NT2/D1 (cell line): ENCODE measurements at regions not wholly inside any gene's neighbourhood (a gene's known extent, or its start where the extent isn't known, plus 50 kb on each side); places are given as distances from the start of the nearest gene placed in this dataset.

Experiments
- DNase-seq: peaks from one replicate; pipeline ENCODE4 v3.0.0-alpha.2; 2011; ENCODE audit warnings: low read depth, low spot score
- H3K27me3 ChIP-seq: 2 replicates; pipeline ENCODE4 v1.6.0; 2011; ENCODE audit warnings: mild to moderate bottlenecking; ENCODE audit not compliant: insufficient read length, insufficient read depth
- H3K36me3 ChIP-seq: 2 replicates; pipeline ENCODE4 v1.6.1; 2011; ENCODE audit warnings: mild to moderate bottlenecking, low read length, mixed read lengths; ENCODE audit not compliant: insufficient read depth, insufficient read length
- H3K4me1 ChIP-seq: 2 replicates; pipeline ENCODE4 v1.5.1; 2011; ENCODE audit not compliant: insufficient read depth, insufficient read length
- H3K4me3 ChIP-seq: 2 replicates; pipeline ENCODE4 v1.5.1; 2011; ENCODE audit warnings: low read depth; ENCODE audit not compliant: insufficient read length
- H3K9ac ChIP-seq: 2 replicates; pipeline ENCODE4 v1.6.0; 2011; ENCODE audit warnings: low read depth; ENCODE audit not compliant: insufficient read length
- H3K9me3 ChIP-seq: 2 replicates; pipeline ENCODE4 v1.5.1; 2011; ENCODE audit warnings: mild to moderate bottlenecking, low read length; ENCODE audit not compliant: insufficient read depth
- SUZ12 ChIP-seq: IDR thresholded peaks from 2 replicates; pipeline ENCODE4 v1.6.1; 2011; ENCODE audit not compliant: insufficient read length, insufficient read depth; ENCODE audit errors: extremely low read depth
- YY1 ChIP-seq: IDR thresholded peaks from 2 replicates; pipeline ENCODE4 v1.6.1; 2011; ENCODE audit not compliant: insufficient read length, insufficient read depth
- ZNF274 ChIP-seq: IDR thresholded peaks from 2 replicates; pipeline ENCODE4 v1.6.1; 2011; ENCODE audit warnings: mild to moderate bottlenecking, low read depth, low read length

DNA sequence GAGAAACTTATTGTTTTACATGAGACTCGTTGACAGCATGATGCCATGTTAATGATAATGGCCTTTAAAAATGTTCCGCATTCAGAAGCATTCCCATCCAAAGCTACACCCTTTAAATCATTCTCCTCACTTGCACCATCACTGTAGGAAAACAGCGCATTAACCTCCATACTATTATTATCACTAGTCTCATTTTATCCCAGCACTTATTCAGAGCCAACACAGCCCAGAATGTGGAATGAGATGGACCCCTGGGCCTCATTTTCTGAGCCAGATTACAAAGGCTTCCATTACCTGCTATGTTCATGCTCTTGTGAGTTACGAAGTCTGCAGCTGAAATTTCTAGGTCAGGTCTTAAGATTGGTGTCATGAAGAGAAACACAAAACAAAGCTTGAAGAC is 159.4 kb downstream of the HS3ST3A1 start:
- Histone ChIP-seq H3K27me3 (no peaks in the 10 kb centered on the region), H3K9ac (no peak overlapping the region), H3K36me3 (no peaks in the 10 kb centered on the region), H3K9me3 (no peaks in the 10 kb centered on the region), H3K4me3 (no peak overlapping the region), H3K4me1 (no peaks in the 10 kb centered on the region)
- TF ChIP-seq ZNF274 (no peak), SUZ12 (no peak), YY1 (no peak)
- DNase-seq: no peak

DNA sequence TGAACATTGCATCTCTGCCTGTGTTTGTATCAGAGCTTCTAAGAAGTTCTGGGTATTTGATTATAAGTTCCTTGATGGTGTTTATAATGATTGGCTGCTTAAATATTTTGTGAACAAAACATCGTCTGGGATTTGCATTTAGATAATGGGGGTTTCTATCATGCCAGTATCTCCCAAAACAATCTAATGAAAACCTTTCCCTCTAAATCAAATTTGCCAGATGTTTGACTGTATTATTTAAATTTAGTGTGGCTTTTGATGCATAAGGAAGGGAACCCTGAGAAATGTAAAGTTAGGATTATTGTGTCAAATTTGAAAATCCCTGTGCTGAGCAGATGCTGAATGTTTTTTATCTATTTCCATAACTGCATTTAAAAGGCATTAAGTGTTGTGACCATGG is 159.9 kb downstream of the HS3ST3A1 start:
- no peaks in the 10 kb centered on the region for H3K36me3 ChIP-seq
- no peaks in the 10 kb centered on the region for H3K9me3 ChIP-seq
- H3K27me3 ChIP-seq: no peaks in the 10 kb centered on the region
- H3K4me3 ChIP-seq: no peak overlapping the region
- TF ChIP-seq SUZ12 (no peak), YY1 (no peak), ZNF274 (no peak)
- no peak for DNase-seq
- H3K9ac ChIP-seq: no peak overlapping the region
- H3K4me1 ChIP-seq: no peaks in the 10 kb centered on the region

DNA sequence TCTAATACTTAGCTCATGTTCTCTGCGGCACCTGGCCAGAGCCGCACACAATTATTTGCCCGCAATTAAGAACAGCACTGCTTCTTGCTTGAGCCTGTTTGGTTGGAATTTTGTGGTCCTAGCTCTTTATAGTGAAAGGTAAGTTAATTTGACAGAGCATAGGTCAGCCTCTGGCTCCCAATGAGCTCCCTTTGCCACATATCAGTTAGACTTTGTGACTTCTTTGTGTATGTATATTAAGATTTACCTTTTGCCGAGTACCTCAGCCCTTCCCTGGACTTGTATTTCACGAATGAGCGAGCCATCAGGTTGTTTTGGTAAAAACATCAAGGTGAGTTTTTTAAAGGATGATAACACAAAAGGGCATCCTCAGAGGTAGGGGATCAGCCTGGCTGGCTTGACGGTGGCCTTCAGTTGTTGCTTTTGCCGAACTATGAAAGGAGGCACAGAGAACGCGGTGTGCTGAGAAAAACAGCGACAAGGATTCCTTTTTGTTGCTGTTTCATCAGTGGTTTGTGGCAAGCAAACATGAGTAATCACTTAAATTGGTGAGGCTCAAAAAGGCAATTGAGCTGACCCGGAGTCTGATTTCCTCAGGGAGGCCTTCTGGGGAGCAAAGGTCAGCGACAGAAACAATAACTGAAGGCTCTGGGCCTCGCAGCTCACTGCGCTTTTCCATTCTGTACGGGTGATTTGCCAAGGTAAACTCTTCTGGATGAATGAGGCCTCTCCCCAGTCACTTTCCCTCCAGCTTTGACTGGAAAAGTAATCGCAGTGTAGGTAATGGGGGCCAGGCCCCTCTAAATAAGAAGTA is 163.6 kb downstream of the HS3ST3A1 start:
- TF ChIP-seq SUZ12 (no peak), ZNF274 (no peak), YY1 (no peak)
- no peaks in the 10 kb centered on the region for H3K9me3 ChIP-seq
- H3K4me3 ChIP-seq: no peak overlapping the region
- H3K36me3 ChIP-seq: no peaks in the 10 kb centered on the region
- DNase-seq: no peak
- H3K4me1 ChIP-seq: no peaks in the 10 kb centered on the region
- no peaks in the 10 kb centered on the region for H3K27me3 ChIP-seq
- no peak overlapping the region for H3K9ac ChIP-seq

DNA sequence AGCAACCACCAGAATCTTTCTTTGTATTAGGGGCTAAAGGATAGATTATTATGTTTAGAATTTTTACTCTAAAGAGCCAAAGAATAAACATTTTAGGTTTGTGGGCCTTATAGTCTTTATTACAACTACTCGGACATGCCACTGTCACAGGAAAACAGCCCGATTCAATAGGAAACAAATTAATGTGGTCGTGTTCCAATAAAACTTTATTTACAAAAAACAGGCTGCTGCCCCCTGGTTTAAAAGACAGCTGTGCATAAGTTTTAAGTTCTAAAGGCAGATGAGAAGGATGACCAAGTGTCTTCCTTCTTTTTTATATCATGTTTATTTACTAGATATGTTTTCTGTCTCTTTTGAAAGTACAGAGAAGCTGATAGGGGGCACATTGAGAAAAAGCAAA is 166.5 kb downstream of the HS3ST3A1 start:
- Histone ChIP-seq H3K4me1 (no peaks in the 10 kb centered on the region), H3K9me3 (no peaks in the 10 kb centered on the region), H3K36me3 (no peaks in the 10 kb centered on the region), H3K27me3 (no peaks in the 10 kb centered on the region), H3K9ac (no peak overlapping the region), H3K4me3 (no peak overlapping the region)
- DNase-seq: no peak
- TF ChIP-seq ZNF274 (no peak), YY1 (no peak), SUZ12 (no peak)

DNA sequence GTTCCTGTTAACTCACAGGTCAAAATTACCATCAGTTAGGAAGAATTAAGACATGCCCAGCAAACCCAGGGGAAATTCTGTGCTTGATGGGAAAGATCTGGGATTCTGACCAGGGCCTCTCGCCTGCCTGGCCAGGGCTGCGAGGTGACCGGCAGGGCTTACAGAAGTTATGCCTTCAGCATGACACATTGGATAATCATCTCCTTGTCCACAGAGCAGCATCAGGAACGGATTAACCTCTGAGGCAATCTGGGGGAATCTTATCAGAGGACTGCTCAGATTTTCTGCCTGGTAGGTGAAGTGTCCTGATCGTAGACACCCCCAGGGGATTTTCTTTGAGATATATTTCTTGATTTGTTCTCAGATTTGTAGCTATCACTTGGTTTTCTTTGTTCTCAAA is 172.5 kb downstream of the HS3ST3A1 start:
- TF ChIP-seq SUZ12: no peak
- TF ChIP-seq ZNF274: no peak
- no peak for TF ChIP-seq YY1
- H3K9me3 ChIP-seq: no peaks in the 10 kb centered on the region
- no peak for DNase-seq

DNA sequence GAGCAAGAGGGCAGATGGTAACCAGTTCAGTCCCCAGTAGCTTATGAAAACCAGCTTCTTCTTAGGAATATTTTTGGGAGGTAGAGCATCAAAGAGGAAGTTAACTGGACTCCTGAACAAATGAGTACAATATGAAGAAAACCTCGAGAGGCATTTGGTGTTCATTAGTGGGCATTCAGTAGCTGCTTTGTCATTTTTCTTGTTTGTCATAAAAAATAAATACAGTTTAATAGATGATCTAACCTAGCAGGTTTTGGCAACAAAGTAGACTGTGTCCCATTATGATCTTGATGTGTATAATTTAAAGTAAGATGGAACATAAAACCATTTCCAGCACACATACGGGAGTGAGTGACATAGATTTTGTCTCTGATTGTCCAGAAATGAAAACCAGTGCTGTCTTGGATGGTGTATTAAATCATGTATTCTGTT is 173.1 kb downstream of the HS3ST3A1 start:
- H3K4me1 ChIP-seq: no peaks in the 10 kb centered on the region
- DNase-seq: no peak
- no peaks in the 10 kb centered on the region for H3K27me3 ChIP-seq
- H3K4me3 ChIP-seq: no peak overlapping the region
- no peak for TF ChIP-seq SUZ12
- no peak for TF ChIP-seq ZNF274
- TF ChIP-seq YY1: no peak
- no peaks in the 10 kb centered on the region for H3K9me3 ChIP-seq
- no peak overlapping the region for H3K9ac ChIP-seq
- H3K36me3 ChIP-seq: no peaks in the 10 kb centered on the region

More for the DNA sequence above, 172.5 kb downstream of the HS3ST3A1 start:
- no peaks in the 10 kb centered on the region for H3K4me1 ChIP-seq
- no peaks in the 10 kb centered on the region for H3K27me3 ChIP-seq
- no peak overlapping the region for H3K9ac ChIP-seq
- H3K36me3 ChIP-seq: no peaks in the 10 kb centered on the region
- H3K4me3 ChIP-seq: no peak overlapping the region

DNA sequence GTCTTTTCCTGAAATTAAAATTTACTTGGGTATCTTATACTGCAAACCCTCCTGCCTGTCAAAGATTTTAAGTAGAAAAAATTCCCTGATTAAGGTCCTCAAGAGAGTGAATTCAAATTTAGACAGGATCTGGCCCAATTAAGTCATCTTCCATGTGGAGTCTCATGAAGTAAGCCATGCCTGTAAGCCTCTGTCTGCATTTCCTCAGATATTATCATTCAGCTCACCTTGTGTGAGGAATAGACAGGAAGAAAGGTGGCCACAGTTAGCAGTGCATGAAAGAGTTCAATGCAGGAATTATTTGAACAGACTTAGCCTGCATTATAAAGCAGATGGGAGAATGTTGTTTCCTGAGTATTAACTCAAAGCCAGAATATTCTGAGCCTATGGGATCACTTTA is 174.7 kb downstream of the HS3ST3A1 start:
- H3K9me3 ChIP-seq: no peaks in the 10 kb centered on the region
- H3K4me3 ChIP-seq: no peak overlapping the region
- H3K9ac ChIP-seq: no peak overlapping the region
- H3K4me1 ChIP-seq: no peaks in the 10 kb centered on the region
- no peak for TF ChIP-seq SUZ12
- DNase-seq: no peak
- no peaks in the 10 kb centered on the region for H3K27me3 ChIP-seq
- H3K36me3 ChIP-seq: no peaks in the 10 kb centered on the region
